Transverse colon (tissue), 4 donors: ENCODE measurements at regions not wholly inside any gene's neighbourhood (a gene's known extent, or its start where the extent isn't known, plus 50 kb on each side); places are given as distances from the start of the nearest gene placed in this dataset.
A peak's percentile ranks its signal among the peaks of the same experiment; 100 is the strongest.
"Not testable (repeated sequence)": the region's sequence is repeated elsewhere in the genome, so short reads cannot be mapped to it uniquely, and the experiment has no call there.

Source experiments
- DNase-seq: peaks from one replicate; pipeline ENCODE4 v3.0.0-alpha.2; 2019
- H3K27ac ChIP-seq, 4 donors: fragments of 200-600 bp; sonication (generic); 2 replicates each; pipeline ENCODE4 v1.5.1; 2016 to 2018; ENCODE audit warnings: inconsistent platforms in 4 of 4
- H3K27me3 ChIP-seq: fragments of 200-600 bp; sonication (generic); 2 replicates; pipeline ENCODE4 v1.5.1; 2017; ENCODE audit warnings: inconsistent platforms
- H3K36me3 ChIP-seq, 4 donors: fragments of 200-600 bp; sonication (generic); 2 replicates each; pipeline ENCODE4 v1.5.1; 2017 to 2019; ENCODE audit warnings: inconsistent platforms in 4 of 4
- H3K4me1 ChIP-seq, 4 donors: fragments of 200-600 bp; sonication (generic); 2 replicates each; pipeline ENCODE4 v1.5.1; 2017 to 2020; ENCODE audit warnings: inconsistent platforms in 4 of 4
- H3K4me3 ChIP-seq, 4 donors: fragments of 200-600 bp; sonication (generic); 1 replicate in 1 of 4; 2 replicates in 3 of 4; pipeline versions ENCODE4 v1.5.1 to v1.6.1; 2017 to 2019; ENCODE audit warnings: inconsistent platforms in 4 of 4
- H3K9me3 ChIP-seq, 2 donors: fragments of 200-600 bp; sonication (generic); 2 replicates each; pipeline ENCODE4 v1.5.1; 2017 to 2019; ENCODE audit warnings: inconsistent platforms in 2 of 2
- CTCF ChIP-seq, 5 experiments: fragments of 200-600 bp in 3 of 5; fragments of 450-650 bp in 2 of 5; sonication (generic) in 3 of 5; IDR thresholded peaks; 1 replicate in 2 of 5; 2 replicates in 3 of 5; pipeline ENCODE4 v1.5.1; 2016 to 2017; ENCODE audit warnings: antibody characterized with exemption in 5 of 5, inconsistent platforms in 3 of 5, mild to moderate bottlenecking in 2 of 5, moderate library complexity in 1 of 5
- EP300 ChIP-seq: sonication (generic); formaldehyde crosslinking; IDR thresholded peaks from one replicate; pipeline ENCODE4 v1.6.1; 2017; ENCODE audit warnings: antibody characterized with exemption, low read depth
- POLR2A ChIP-seq: fragments of 450-650 bp; IDR thresholded peaks from one replicate; pipeline ENCODE4 v1.6.1; 2016; ENCODE audit warnings: antibody characterized with exemption, mild to moderate bottlenecking, moderate library complexity
- POLR2AphosphoS5 ChIP-seq, 3 donors: sonication (generic); formaldehyde crosslinking; IDR thresholded peaks; one replicate each; pipeline ENCODE4 v1.6.1; 2016; ENCODE audit warnings: antibody characterized with exemption in 3 of 3
- WGBS, 2 donors: methylation state at CpG; one replicate each; pipeline ENCODE4 v1.1.5; 2018; ENCODE audit warnings: low coverage in 1 of 2; 5-methylcytosine and 5-hydroxymethylcytosine counted together
- in situ Hi-C, 4 donors: fragments of 200-750 bp; cut with MboI; loops; one replicate each; pipeline versions ENCODE4 v1.15.0 to v1.15.1; 2017; ENCODE audit warnings: low sequenced_read_pairs in 3 of 4, low pct_ligation_motif_present in 1 of 4, low pct_unique_long_range_greater_than_20kb in 1 of 4
- intact Hi-C: fragments of 100-400 bp; cut with DNase I; formaldehyde crosslinking; loops from one replicate; pipeline ENCODE4 v1.15.1; 2023; ENCODE audit warnings: low total_unique reads

- Histone ChIP-seq H3K4me1 (no peaks in the 10 kb centered on the region), H3K4me3 (no peak overlapping the region), H3K9me3 (no peaks in the 10 kb centered on the region), H3K27me3 (no peaks in the 10 kb centered on the region), H3K27ac (no peak overlapping the region), H3K36me3 (no peaks in the 10 kb centered on the region)
- DNase-seq = no peak
- in situ Hi-C loops = no loop called here
- WGBS, 2 donors = 88 to 92% methylated on average over 2 of the region's 2 CpGs
- TF ChIP-seq CTCF (IDR thresholded peaks at IDR 0.05) (no peak), POLR2A (no peak), POLR2AphosphoS5 (IDR thresholded peaks at IDR 0.05) (no peak), EP300 (no peak)
- intact Hi-C loops = loop anchor here (5.0 kb wide), 1 partner anchor 979 kb away; no protein-coding TSS in a partner anchor
Observed at GRCh38 chr5:157963244-157963643, 104.3 kb upstream of the CLINT1 start.

- in situ Hi-C loops, H3K4me1 ChIP-seq: not testable (repeated sequence)
- intact Hi-C loops = loop anchor here (5.0 kb wide), 1 partner anchor 980 kb away; no protein-coding TSS in a partner anchor
Observed at GRCh38 chr5:157962686-157963085, 103.7 kb upstream of the CLINT1 start.

GRCh38 chr5:157961896-157962590, 103.1 kb upstream of the CLINT1 start:
- no peak for DNase-seq
- WGBS, 2 donors = 42 to 49% methylated on average over 2 to 6 of the region's 6 CpGs
- Histone ChIP-seq H3K4me3 (no peak overlapping the region), H3K27ac (no peak overlapping the region), H3K9me3 (no peaks in the 10 kb centered on the region), H3K36me3 (no peaks in the 10 kb centered on the region), H3K27me3 (no peaks in the 10 kb centered on the region), H3K4me1 (no peaks in the 10 kb centered on the region)
- TF ChIP-seq EP300 = no peak
- TF ChIP-seq POLR2AphosphoS5 (IDR thresholded peaks at IDR 0.05) = no peak
- no peak for TF ChIP-seq POLR2A
- TF ChIP-seq CTCF (IDR thresholded peaks at IDR 0.05) = no peak
- in situ Hi-C loops (no loop called here), intact Hi-C loops (loop anchor here (5.0 kb wide), 1 partner anchor 980 kb away; no protein-coding TSS in a partner anchor)

More at GRCh38 chr5:157962686-157963085, 103.7 kb upstream of the CLINT1 start:
- DNase-seq, H3K36me3 ChIP-seq, H3K27me3 ChIP-seq, H3K4me3 ChIP-seq, H3K9me3 ChIP-seq, H3K27ac ChIP-seq: not testable (repeated sequence)
- WGBS, 2 donors = 89 to 93% methylated on average over 5 to 8 of the region's 8 CpGs

- peaks cover 0 to 3% (median 0%) of the 10 kb centered on the region in 4 donors for H3K4me1 ChIP-seq
- H3K27me3 ChIP-seq = no peaks in the 10 kb centered on the region
- TF ChIP-seq POLR2A (no peak), EP300 (no peak), CTCF (IDR thresholded peaks at IDR 0.05) (no peak), POLR2AphosphoS5 (IDR thresholded peaks at IDR 0.05) (no peak)
- in situ Hi-C loops = no loop called here
- intact Hi-C loops = loop anchor here (5.0 kb wide), 1 partner anchor 981 kb away; no protein-coding TSS in a partner anchor
- WGBS, 2 donors = 55 to 65% methylated on average over 9 of the region's 9 CpGs
- no peak overlapping the region for H3K4me3 ChIP-seq
- no peaks in the 10 kb centered on the region for H3K9me3 ChIP-seq
- no peaks in the 10 kb centered on the region for H3K36me3 ChIP-seq
- peak; percentile 11 for DNase-seq
- H3K27ac ChIP-seq = no peak overlapping the region
Observed at GRCh38 chr5:157961176-157961575, 102.2 kb upstream of the CLINT1 start.
